Right lobe of liver (tissue), 6 donors: ENCODE measurements at regions not wholly inside any gene's neighbourhood (a gene's known extent, or its start where the extent isn't known, plus 50 kb on each side); places are given as distances from the start of the nearest gene placed in this dataset.

Experiments used
- ATAC-seq, 4 donors: fragments of 200-7000 bp; cut with Tn5 transposase; one replicate each; pipeline ENCODE4 v1.9.1; 2020; ENCODE audit warnings: mild to moderate bottlenecking in 4 of 4, moderate library complexity in 4 of 4
- DNase-seq, 3 donors: peaks; one replicate each; pipeline ENCODE4 v3.0.0-alpha.2; 2020
- H3K27ac ChIP-seq, 3 donors: fragments of 200-600 bp; one replicate each; pipeline ENCODE4 v1.8.0; 2022
- H3K27me3 ChIP-seq, 2 donors: fragments of 200-600 bp; one replicate each; pipeline ENCODE4 v1.8.0; 2022
- H3K36me3 ChIP-seq, 4 donors: fragments of 200-600 bp; sonication (generic) in 1 of 4; one replicate each; pipeline versions ENCODE4 v1.5.1 to v1.8.0; 2017 to 2022; ENCODE audit warnings: control low read depth in 1 of 4
- H3K4me1 ChIP-seq, 4 donors: fragments of 200-600 bp; sonication (generic) in 1 of 4; one replicate each; pipeline versions ENCODE4 v1.5.1 to v1.8.0; 2017 to 2022; ENCODE audit warnings: control low read depth in 1 of 4
- H3K4me3 ChIP-seq, 3 donors: fragments of 200-600 bp; one replicate each; pipeline ENCODE4 v1.8.0; 2022
- H3K9me3 ChIP-seq, 4 donors: fragments of 200-600 bp; sonication (generic) in 1 of 4; one replicate each; pipeline versions ENCODE4 v1.5.1 to v1.8.0; 2017 to 2022; ENCODE audit warnings: control low read depth in 1 of 4
- CTCF ChIP-seq, 4 donors: fragments of 200-600 bp in 3 of 4; fragments of 450-650 bp in 1 of 4; IDR thresholded peaks; one replicate each; pipeline versions ENCODE4 v1.5.1 to v1.8.0; 2016 to 2022; ENCODE audit warnings: antibody characterized with exemption in 4 of 4, mild to moderate bottlenecking in 2 of 4
- POLR2A ChIP-seq: fragments of 450-650 bp; IDR thresholded peaks from one replicate; pipeline ENCODE4 v1.6.1; 2017; ENCODE audit warnings: antibody characterized with exemption, mild to moderate bottlenecking
- WGBS: methylation state at CpG from one replicate; pipeline ENCODE4 v1.1.6; 2018; ENCODE audit warnings: low coverage, low lambda C conversion rate; ENCODE audit not compliant: insufficient coverage; ENCODE audit errors: missing lambda C conversion rate; 5-methylcytosine and 5-hydroxymethylcytosine counted together
- intact Hi-C, 2 donors: fragments of 100-400 bp; cut with DNase I; formaldehyde crosslinking; loops; one replicate each; pipeline versions ENCODE4 v1.11.2 to v1.14.1; 2022
- donor health status: DM: no; HTN: yes; CAD: no.
- donor health status: DM: no; HTN: no; CAD: no.
- donor health status: DM: no; HTN: no; CAD: no.
- donor health status: DM: no; HTN: yes; CAD: no.
- donor health status: DM: no; HTN: yes; CAD: no.

- Histone ChIP-seq H3K9me3 (no peaks in the 10 kb centered on the region), H3K27ac (no peak overlapping the region), H3K4me1 (no peaks in the 10 kb centered on the region), H3K36me3 (no peaks in the 10 kb centered on the region), H3K4me3 (no peak overlapping the region), H3K27me3 (no peaks in the 10 kb centered on the region)
- TF ChIP-seq POLR2A (no peak), CTCF (IDR thresholded peaks at IDR 0.05) (no peak)
- intact Hi-C loops, result no loop called here
- ATAC-seq (no peak), DNase-seq (no peak)
- WGBS, result 46% methylated on average over 1 of the region's 1 CpG
Measured at GRCh38 chr10:107413971-107414370, 249.5 kb upstream of the SORCS1 start.

GRCh38 chr10:107409522-107409921 is 245.0 kb upstream of the SORCS1 start:
- Histone ChIP-seq H3K36me3 (no peaks in the 10 kb centered on the region), H3K9me3 (no peaks in the 10 kb centered on the region), H3K27me3 (no peaks in the 10 kb centered on the region), H3K27ac (no peak overlapping the region), H3K4me1 (no peaks in the 10 kb centered on the region), H3K4me3 (no peak overlapping the region)
- DNase-seq (no peak), ATAC-seq (peak; percentile 54 to 65 (median 64))
- TF ChIP-seq POLR2A (no peak), CTCF (IDR thresholded peaks at IDR 0.05) (peak; percentile 24 to 46 (median 35))
- intact Hi-C loops, result no loop called here
- WGBS, result 32% methylated on average over 4 of the region's 4 CpGs

- H3K4me1 ChIP-seq, result no peaks in the 10 kb centered on the region
- no peak overlapping the region for H3K27ac ChIP-seq
- no peaks in the 10 kb centered on the region for H3K27me3 ChIP-seq
- intact Hi-C loops, result no loop called here
- ATAC-seq (no peak), DNase-seq (no peak)
- H3K4me3 ChIP-seq, result no peak overlapping the region
- H3K9me3 ChIP-seq, result no peaks in the 10 kb centered on the region
- H3K36me3 ChIP-seq, result no peaks in the 10 kb centered on the region
- TF ChIP-seq POLR2A (no peak), CTCF (IDR thresholded peaks at IDR 0.05) (no peak)
Measured at GRCh38 chr10:107398115-107398514, 233.6 kb upstream of the SORCS1 start.

- ATAC-seq (no peak), DNase-seq (no peak)
- 56% methylated on average over 4 of the region's 4 CpGs for WGBS
- H3K9me3 ChIP-seq, result no peaks in the 10 kb centered on the region
- H3K36me3 ChIP-seq, result no peaks in the 10 kb centered on the region
- H3K4me3 ChIP-seq, result no peak overlapping the region
- no peaks in the 10 kb centered on the region for H3K4me1 ChIP-seq
- TF ChIP-seq CTCF (IDR thresholded peaks at IDR 0.05) (no peak), POLR2A (no peak)
- no peaks in the 10 kb centered on the region for H3K27me3 ChIP-seq
- no peak overlapping the region for H3K27ac ChIP-seq
- intact Hi-C loops, result no loop called here
Measured at GRCh38 chr10:107391901-107392300, 227.4 kb upstream of the SORCS1 start.

- WGBS, result 21% methylated on average over 1 of the region's 1 CpG
- H3K4me3 ChIP-seq, result no peak overlapping the region
- TF ChIP-seq POLR2A (no peak), CTCF (IDR thresholded peaks at IDR 0.05) (no peak)
- no peak for DNase-seq
- H3K36me3 ChIP-seq, result no peaks in the 10 kb centered on the region
- intact Hi-C loops, result no loop called here
- no peak for ATAC-seq
- H3K27ac ChIP-seq, result no peak overlapping the region
- H3K9me3 ChIP-seq, result no peaks in the 10 kb centered on the region
- no peaks in the 10 kb centered on the region for H3K27me3 ChIP-seq
- no peaks in the 10 kb centered on the region for H3K4me1 ChIP-seq
Measured at GRCh38 chr10:107390563-107390962, 226.1 kb upstream of the SORCS1 start.
